Iris pigment epithelial cell (primary cell): ENCODE measurements at regions not wholly inside any gene's neighbourhood (a gene's known extent, or its start where the extent isn't known, plus 50 kb on each side); places are given as distances from the start of the nearest gene placed in this dataset.

Experiments
- DNase-seq: peaks from one replicate; pipeline ENCODE4 v3.0.0-alpha.2; 2011; ENCODE audit warnings: low read depth

DNA sequence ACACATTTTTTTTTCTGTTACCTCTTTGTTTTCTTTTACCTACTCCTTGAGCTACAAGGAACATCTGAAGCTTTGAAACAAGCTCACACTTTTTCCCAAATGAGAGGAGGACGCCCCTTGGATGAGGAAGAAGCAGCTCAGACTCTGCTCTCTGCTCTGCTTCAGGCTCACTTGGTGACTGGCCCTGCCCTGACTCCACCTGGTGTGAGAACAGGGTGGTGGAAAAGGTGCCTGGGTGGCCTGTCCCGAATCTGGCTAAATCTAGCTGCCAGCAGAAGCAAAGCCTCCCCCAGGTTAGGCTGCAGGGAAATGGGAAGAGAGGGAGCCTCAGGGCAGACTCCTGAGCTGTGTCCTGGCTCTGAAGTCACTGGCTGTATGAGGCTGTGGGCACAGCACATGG, 68.0 kb upstream of the CEACAM8 start:
- DNase-seq: no peak

DNA sequence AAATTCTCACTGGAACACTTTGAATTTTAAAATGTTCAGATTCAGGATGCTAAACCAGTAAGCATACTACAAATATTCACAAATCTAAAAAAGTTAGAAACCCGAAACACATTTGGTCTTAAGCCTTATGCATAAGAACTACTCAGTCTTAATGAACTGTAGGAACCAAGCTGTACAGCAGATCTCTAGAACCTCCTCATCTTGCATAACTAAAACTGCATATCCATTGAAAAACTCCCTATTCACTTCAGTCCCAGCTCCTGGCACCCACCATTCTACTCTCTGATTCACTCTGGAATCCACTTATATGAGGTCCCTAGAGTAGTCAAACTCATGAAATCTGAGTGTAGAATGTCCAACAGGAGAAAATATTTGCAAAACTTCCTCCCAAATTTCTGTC, 65.6 kb upstream of the CEACAM8 start:
- no peak for DNase-seq

DNA sequence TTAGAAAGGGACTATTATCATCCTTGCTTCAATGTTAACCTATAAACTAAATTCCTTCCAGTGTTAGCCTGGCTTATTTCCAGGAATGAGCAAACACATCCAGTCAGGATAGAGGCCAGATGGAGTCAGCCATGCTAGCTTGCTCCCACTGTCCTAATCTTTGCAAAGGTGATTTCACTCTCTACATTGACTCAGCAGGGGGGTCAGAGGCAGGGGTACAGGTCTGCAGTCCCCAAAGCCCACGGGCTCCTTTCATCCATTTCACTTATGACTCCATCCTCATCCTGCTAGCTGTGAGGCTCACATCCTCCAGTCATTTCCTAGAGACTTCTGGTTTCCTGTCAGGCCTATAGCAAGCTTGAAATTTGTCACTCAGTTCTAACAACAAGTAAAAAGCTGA, 63.4 kb upstream of the CEACAM8 start:
- DNase-seq: peak; percentile 9

- DNase-seq: peak; percentile 61
Observed at GRCh38 chr19:42657556-42657955, 62.8 kb upstream of the CEACAM8 start.

GRCh38 chr19:42655748-42656147, 61.0 kb upstream of the CEACAM8 start:
- no peak for DNase-seq

GRCh38 chr19:42653841-42654240, 59.1 kb upstream of the CEACAM8 start:
- no peak for DNase-seq

DNA sequence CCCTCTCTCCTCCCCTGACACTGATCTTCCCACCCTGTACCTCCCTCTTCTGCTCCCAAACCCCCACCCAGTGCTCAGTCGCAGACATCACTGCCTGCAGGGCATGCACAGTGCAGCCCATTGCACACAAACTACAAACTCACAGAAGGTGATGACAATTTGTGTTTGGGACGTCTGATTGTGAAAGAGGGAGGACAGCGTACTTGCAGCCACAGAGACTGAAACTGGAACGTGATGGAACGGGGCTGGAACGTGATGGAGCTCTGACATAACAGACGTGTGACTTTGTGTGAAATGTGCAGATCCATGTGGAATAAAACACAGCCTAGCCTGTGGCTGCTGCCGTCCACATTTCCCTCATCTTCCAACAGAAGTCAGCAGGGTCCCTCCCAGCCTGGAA, 57.3 kb upstream of the CEACAM8 start:
- DNase-seq: no peak
